ENCODE measurements at regions not wholly inside any gene's neighbourhood (a gene's known extent, or its start where the extent isn't known, plus 50 kb on each side); places are given as distances from the start of the nearest gene placed in this dataset.

DNA sequence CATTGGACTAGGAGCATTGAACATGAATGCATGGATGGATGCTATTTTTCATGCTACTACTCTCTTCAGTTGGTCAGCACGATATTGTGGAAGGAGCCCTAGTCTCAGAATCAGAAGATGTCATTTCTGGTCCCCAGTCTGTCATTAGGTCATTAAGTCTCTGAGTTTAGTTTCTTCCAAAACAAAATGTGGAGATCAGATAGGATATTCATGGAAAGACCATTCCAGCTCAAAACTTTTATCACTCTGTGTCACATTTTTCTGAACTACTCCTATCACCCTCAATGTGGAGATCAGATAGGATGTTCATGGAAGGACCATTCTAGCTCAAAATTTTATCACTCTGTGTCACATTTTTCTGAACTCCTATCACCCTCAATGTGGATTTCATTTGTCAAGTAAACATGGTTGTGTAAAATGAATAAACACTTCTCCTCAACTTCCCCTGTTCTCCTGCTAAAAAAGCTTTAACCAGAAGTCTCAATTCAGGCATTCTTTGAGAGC lies 296.8 kb downstream of the MRPS30 start:
- no peak for TF ChIP-seq CTCF (IDR thresholded peaks at IDR 0.05 in 4 of 5, conservative IDR thresholded peaks at IDR 0.05 in 1 of 5)
- no peak for TF ChIP-seq POLR2A (IDR thresholded peaks at IDR 0.05)

Data from gastrocnemius medialis (tissue), 4 donors.